Testis (tissue), 2 donors: ENCODE measurements at regions not wholly inside any gene's neighbourhood (a gene's known extent, or its start where the extent isn't known, plus 50 kb on each side); places are given as distances from the start of the nearest gene placed in this dataset.

ENCODE experiments used
- DNase-seq: peaks from one replicate; pipeline ENCODE4 v3.0.0-alpha.2; 2019
- H3K27ac ChIP-seq, 2 donors: fragments of 200-600 bp; sonication (generic); one replicate each; pipeline ENCODE4 v1.5.1; 2019
- H3K27me3 ChIP-seq: fragments of 200-600 bp; sonication (generic); one replicate; pipeline ENCODE4 v1.5.1; 2019
- H3K36me3 ChIP-seq: fragments of 200-600 bp; sonication (generic); one replicate; pipeline ENCODE4 v1.5.1; 2017; ENCODE audit warnings: low read depth; ENCODE audit errors: missing control alignments
- H3K4me1 ChIP-seq: fragments of 200-600 bp; sonication (generic); one replicate; pipeline ENCODE4 v1.5.1; 2019
- H3K4me3 ChIP-seq, 2 donors: fragments of 200-600 bp; sonication (generic); one replicate each; pipeline ENCODE4 v1.5.1; 2017 to 2019
- H3K9me3 ChIP-seq: fragments of 200-600 bp; sonication (generic); one replicate; pipeline ENCODE4 v1.5.1; 2017
- CTCF ChIP-seq, 3 experiments: fragments of 450-650 bp in 2 of 3; fragments of 200-600 bp in 1 of 3; sonication (generic) in 1 of 3; IDR thresholded peaks; one replicate each; pipeline ENCODE4 v1.5.1; 2016 to 2019; ENCODE audit warnings: antibody characterized with exemption in 3 of 3, mild to moderate bottlenecking in 2 of 3, moderate library complexity in 1 of 3
- POLR2A ChIP-seq: fragments of 450-650 bp; IDR thresholded peaks from one replicate; pipeline ENCODE4 v1.6.1; 2017; ENCODE audit warnings: antibody characterized with exemption, mild to moderate bottlenecking, moderate library complexity
- WGBS, 2 donors: methylation state at CpG; one replicate each; pipeline ENCODE4 v1.1.5; 2018; 5-methylcytosine and 5-hydroxymethylcytosine counted together
- intact Hi-C: fragments of 100-400 bp; cut with DNase I; formaldehyde crosslinking; loops from one replicate; pipeline ENCODE4 v1.15.1; 2023; ENCODE audit warnings: low total_unique reads

DNA sequence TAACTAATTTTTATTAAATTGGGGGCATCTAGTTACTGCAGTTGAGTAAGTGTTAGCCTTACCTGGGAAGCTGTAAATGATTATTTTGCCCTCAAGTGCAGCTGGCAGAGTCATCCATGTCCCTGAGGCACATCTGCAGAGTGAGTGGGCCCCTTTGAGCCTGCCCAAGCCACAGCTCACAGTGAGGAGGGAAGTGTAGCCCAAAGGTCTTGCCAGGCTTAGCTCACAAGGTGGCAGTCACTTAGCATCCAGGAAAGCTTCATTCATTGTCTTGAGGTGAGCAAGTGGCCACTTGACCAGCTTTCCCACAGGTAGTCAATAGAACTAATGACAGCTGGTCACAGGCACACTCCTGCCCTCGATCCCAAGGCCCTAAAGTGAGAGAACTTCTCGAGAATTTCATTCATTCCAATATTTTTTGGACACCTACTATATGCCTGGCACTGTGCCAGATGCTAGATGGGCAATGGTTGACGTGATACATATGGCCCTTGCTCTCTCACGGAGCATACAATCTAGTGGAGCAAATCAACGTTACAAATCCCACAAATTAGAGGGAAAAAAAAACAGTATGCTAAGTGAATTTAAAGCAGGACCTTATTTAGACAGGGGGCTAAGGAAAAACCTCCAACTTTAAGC is 163.3 kb upstream of the IL12A start:
- no peaks in the 10 kb centered on the region for H3K4me1 ChIP-seq
- H3K27ac ChIP-seq: no peak overlapping the region
- intact Hi-C loops: loop anchor here (10.0 kb wide), 1 partner anchor 179 kb away; no protein-coding TSS in a partner anchor
- H3K36me3 ChIP-seq: no peaks in the 10 kb centered on the region
- 73 to 80% methylated on average over 5 of the region's 5 CpGs for WGBS, 2 donors
- H3K9me3 ChIP-seq: no peaks in the 10 kb centered on the region
- no peak overlapping the region for H3K4me3 ChIP-seq
- H3K27me3 ChIP-seq: no peaks in the 10 kb centered on the region
- DNase-seq: no peak
- TF ChIP-seq CTCF (IDR thresholded peaks at IDR 0.05): no peak

DNA sequence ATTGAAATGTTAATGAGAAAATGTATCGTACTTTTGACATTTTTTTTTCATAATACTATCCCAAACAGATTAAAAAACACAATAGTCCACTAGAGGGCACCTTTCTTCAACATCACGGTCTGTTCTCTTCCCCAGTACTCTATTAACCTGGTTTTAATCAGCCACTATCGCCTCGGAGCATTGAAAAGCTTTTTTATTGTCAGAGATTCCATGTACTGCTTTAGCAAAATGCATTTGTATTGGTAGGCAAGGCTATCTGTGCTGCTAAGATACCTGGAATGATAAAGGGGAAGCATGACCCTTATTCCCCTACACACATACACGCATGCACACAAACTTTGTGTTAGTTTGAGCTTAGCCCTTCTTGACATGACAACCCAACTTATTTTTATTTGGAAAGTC is 160.1 kb upstream of the IL12A start:
- Histone ChIP-seq H3K4me1 (no peaks in the 10 kb centered on the region), H3K9me3 (no peaks in the 10 kb centered on the region), H3K4me3 (no peak overlapping the region), H3K27me3 (no peaks in the 10 kb centered on the region), H3K27ac (no peak overlapping the region), H3K36me3 (no peaks in the 10 kb centered on the region)
- intact Hi-C loops: loop anchor here (10.0 kb wide), 1 partner anchor 176 kb away; no protein-coding TSS in a partner anchor
- no peak for DNase-seq
- WGBS, 2 donors: 31 to 41% methylated on average over 5 of the region's 5 CpGs
- TF ChIP-seq POLR2A (no peak), CTCF (IDR thresholded peaks at IDR 0.05) (peak; percentile 7 to 57 (median 14))

GRCh38 chr3:159829056-159829455 is 159.6 kb upstream of the IL12A start:
- 94% methylated on average over 4 of the region's 4 CpGs for WGBS, 2 donors
- H3K36me3 ChIP-seq: no peaks in the 10 kb centered on the region
- no peaks in the 10 kb centered on the region for H3K27me3 ChIP-seq
- H3K4me3 ChIP-seq: no peak overlapping the region
- no peaks in the 10 kb centered on the region for H3K4me1 ChIP-seq
- TF ChIP-seq CTCF (IDR thresholded peaks at IDR 0.05) (no peak), POLR2A (no peak)
- DNase-seq: no peak
- no peaks in the 10 kb centered on the region for H3K9me3 ChIP-seq
- no peak overlapping the region for H3K27ac ChIP-seq
- intact Hi-C loops: loop anchor here (10.0 kb wide), 1 partner anchor 176 kb away; no protein-coding TSS in a partner anchor

GRCh38 chr3:159829539-159830227 is 159.0 kb upstream of the IL12A start:
- intact Hi-C loops: loop anchor here (10.0 kb wide), 1 partner anchor 175 kb away; no protein-coding TSS in a partner anchor
- TF ChIP-seq POLR2A (no peak), CTCF (IDR thresholded peaks at IDR 0.05) (no peak)
- H3K36me3 ChIP-seq: no peaks in the 10 kb centered on the region
- H3K9me3 ChIP-seq: no peaks in the 10 kb centered on the region
- no peaks in the 10 kb centered on the region for H3K4me1 ChIP-seq
- no peak for DNase-seq
- H3K27ac ChIP-seq: no peak overlapping the region
- 83 to 87% methylated on average over 7 of the region's 7 CpGs for WGBS, 2 donors
- no peaks in the 10 kb centered on the region for H3K27me3 ChIP-seq
- no peak overlapping the region for H3K4me3 ChIP-seq
